Activated T-helper 17 cell treated with anti-CD3 and anti-CD28 coated beads, Interleukin-2, amount 50 U/mL, for 72 hours (primary cell): ENCODE measurements at regions not wholly inside any gene's neighbourhood (a gene's known extent, or its start where the extent isn't known, plus 50 kb on each side); places are given as distances from the start of the nearest gene placed in this dataset.

Experiments used
- ATAC-seq: fragments of 150-1000 bp; cut with Tn5 transposase; replicated peaks from 2 replicates; pipeline ENCODE4 v1.10.0; 2021; ENCODE audit warnings: mild to moderate bottlenecking, moderate library complexity
- H3K27ac Mint-ChIP-seq: one replicate; pipeline ENCODE4 v1.8.0; 2022; ENCODE audit warnings: mixed read lengths
- H3K27me3 Mint-ChIP-seq: one replicate; pipeline ENCODE4 v1.8.0; 2022; ENCODE audit warnings: mixed read lengths
- H3K36me3 Mint-ChIP-seq: one replicate; pipeline ENCODE4 v1.8.0; 2022; ENCODE audit warnings: low read depth, mild to moderate bottlenecking, mixed read lengths
- H3K4me1 Mint-ChIP-seq: one replicate; pipeline ENCODE4 v1.8.0; 2022; ENCODE audit warnings: mixed read lengths
- H3K4me3 Mint-ChIP-seq: one replicate; pipeline ENCODE4 v1.8.0; 2022; ENCODE audit warnings: mild to moderate bottlenecking, mixed read lengths
- H3K9me3 Mint-ChIP-seq: one replicate; pipeline ENCODE4 v1.8.0; 2022; ENCODE audit warnings: mixed read lengths

DNA sequence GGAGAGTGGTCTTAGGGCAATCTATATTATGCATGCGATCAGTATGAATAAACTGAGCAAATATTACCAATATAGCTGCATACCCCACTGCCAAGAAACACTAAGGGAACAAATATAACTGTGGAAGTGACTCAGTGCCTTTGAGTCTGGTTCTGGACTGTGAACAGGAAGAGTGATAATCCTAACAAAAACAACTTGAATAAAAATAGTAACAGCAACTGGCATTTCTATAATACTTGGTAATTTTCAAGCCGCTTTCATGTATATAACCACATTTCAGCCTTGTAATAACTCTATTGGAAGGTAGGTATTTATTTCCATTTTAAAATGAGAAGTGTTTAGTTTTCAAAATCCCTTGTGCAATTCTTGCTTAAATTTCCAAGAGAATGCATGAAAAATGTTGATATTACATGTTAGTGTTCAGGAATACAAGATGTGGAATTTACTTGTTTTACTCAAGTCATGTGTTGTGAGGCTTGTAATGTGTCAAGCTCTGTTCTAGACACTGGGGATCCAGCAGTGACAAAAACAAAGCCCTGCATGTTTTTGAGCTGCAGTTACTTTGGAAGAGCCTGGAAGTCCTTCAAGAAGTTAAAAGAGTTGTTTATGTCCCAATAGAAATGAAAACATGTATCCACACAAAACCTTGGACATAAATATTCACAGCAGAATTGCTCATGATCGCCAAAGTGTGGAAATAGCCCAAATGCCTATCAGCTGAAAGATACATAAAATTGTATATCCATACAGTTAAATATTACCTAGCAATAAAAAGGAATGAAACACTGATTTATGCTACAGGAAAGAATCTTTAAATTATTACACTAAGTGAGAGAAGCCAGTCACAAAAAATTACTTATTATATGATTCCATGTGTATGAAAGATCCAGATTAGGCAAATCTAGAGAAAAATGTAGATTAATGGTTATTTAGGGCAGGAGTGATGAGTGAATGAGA is 338.1 kb upstream of the TMEM132C start:
- Mint-ChIP-seq H3K9me3 (no peaks in the 10 kb centered on the region), H3K27ac (no peak overlapping the region), H3K4me1 (no peaks in the 10 kb centered on the region)

GRCh38 chr12:127930122-127930521 is 336.8 kb upstream of the TMEM132C start:
- Mint-ChIP-seq H3K36me3 (no peaks in the 10 kb centered on the region), H3K27me3 (no peaks in the 10 kb centered on the region), H3K4me1 (no peaks in the 10 kb centered on the region), H3K27ac (no peak overlapping the region), H3K4me3 (no peak overlapping the region), H3K9me3 (no peaks in the 10 kb centered on the region)
- ATAC-seq: no peak

More for the DNA sequence above, 338.1 kb upstream of the TMEM132C start:
- Mint-ChIP-seq H3K36me3 (no peaks in the 10 kb centered on the region), H3K27me3 (no peaks in the 10 kb centered on the region), H3K4me3 (no peak overlapping the region)
- ATAC-seq: no peak

GRCh38 chr12:127934409-127934808 is 332.6 kb upstream of the TMEM132C start:
- ATAC-seq: no peak
- Mint-ChIP-seq H3K4me1 (no peaks in the 10 kb centered on the region), H3K9me3 (no peaks in the 10 kb centered on the region)

DNA sequence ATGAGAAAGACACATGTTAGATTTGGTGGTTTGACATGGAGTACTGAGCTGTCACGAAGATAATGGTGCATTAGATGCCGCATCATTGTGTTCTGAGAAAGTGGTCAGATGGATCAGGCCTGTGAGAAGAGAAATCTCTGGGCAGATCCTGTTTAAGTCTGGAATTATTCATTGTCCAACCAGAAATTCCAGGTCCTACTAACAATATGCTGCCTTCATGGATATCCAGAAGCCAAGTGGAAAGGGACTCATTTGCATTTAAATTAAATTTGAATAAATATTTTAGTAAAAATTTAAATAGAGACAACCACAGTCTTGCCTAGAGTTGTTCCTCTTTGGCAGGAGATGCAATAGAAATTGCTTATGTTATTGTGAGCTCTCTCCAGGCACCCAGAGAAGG is 330.5 kb upstream of the TMEM132C start:
- H3K4me1 Mint-ChIP-seq: no peaks in the 10 kb centered on the region
- H3K9me3 Mint-ChIP-seq: no peaks in the 10 kb centered on the region
- H3K4me3 Mint-ChIP-seq: no peak overlapping the region
- no peak for ATAC-seq
- no peaks in the 10 kb centered on the region for H3K27me3 Mint-ChIP-seq
- no peak overlapping the region for H3K27ac Mint-ChIP-seq
- H3K36me3 Mint-ChIP-seq: no peaks in the 10 kb centered on the region

More at GRCh38 chr12:127934409-127934808, 332.6 kb upstream of the TMEM132C start:
- Mint-ChIP-seq H3K27me3 (no peaks in the 10 kb centered on the region), H3K36me3 (no peaks in the 10 kb centered on the region), H3K4me3 (no peak overlapping the region), H3K27ac (no peak overlapping the region)

DNA sequence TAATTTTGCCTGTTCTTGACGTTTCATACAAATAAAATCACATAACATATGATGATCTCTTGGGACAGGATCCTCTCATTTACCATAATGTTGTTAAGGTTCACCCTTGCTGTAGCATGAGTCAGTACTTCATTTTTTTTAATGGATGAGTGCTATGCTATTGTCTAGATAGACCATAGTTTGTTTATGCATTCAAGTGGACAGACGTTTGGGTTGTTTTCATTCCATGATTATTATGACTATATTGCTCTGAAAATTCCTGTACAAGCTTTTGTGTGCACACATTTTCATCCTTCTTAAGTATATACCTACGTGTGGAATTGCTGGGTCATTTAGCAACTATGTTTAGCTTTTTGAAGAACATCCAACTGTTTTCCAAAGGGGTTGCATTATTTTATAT is 325.6 kb upstream of the TMEM132C start:
- Mint-ChIP-seq H3K36me3 (no peaks in the 10 kb centered on the region), H3K27ac (no peak overlapping the region), H3K27me3 (no peaks in the 10 kb centered on the region), H3K9me3 (peaks cover 4% of the 10 kb centered on the region), H3K4me1 (no peaks in the 10 kb centered on the region), H3K4me3 (no peak overlapping the region)
- ATAC-seq: no peak

- ATAC-seq: no peak
- no peak overlapping the region for H3K4me3 Mint-ChIP-seq
Measured at GRCh38 chr12:127942981-127943380, 324.0 kb upstream of the TMEM132C start.

DNA sequence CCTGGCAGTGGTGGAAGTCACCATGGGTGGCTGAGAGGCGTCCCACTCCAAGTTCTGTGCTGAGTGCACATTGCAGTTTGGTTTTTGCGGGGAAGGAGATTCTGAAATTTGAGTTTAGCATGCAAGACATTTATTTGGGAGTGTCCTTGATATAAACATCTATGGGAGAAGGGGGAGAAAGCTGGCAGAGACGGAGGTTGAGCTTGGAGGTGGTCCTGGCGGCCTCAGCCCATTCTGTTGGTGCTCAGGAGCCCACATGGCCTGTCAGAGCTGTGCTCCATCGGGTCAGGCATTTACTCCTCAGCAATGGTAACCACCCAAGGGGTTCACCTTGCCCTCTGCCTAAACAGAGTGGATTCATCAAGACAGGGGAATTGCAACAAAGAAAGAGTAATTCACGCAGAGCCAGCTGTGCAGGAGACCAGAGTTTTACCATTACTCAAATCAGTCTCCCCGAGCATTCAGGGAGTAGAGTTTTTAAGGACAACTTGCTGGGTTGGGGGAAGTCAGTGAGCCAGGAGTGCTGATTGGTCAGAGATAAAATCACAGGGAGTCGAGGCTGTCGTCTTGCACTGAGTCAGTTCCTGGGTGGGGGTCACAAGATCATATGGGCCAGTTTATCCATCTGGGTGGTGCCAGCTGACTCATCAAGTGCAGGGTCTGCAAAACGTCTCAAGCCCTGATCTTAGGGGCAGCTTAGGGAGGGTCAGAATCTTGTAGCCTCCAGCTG is 323.3 kb upstream of the TMEM132C start:
- H3K4me3 Mint-ChIP-seq: no peak overlapping the region
- no peaks in the 10 kb centered on the region for H3K4me1 Mint-ChIP-seq
- H3K27ac Mint-ChIP-seq: no peak overlapping the region
- H3K36me3 Mint-ChIP-seq: no peaks in the 10 kb centered on the region
- H3K27me3 Mint-ChIP-seq: no peaks in the 10 kb centered on the region
- H3K9me3 Mint-ChIP-seq: peaks cover 4% of the 10 kb centered on the region
- ATAC-seq: no peak

More at GRCh38 chr12:127942981-127943380, 324.0 kb upstream of the TMEM132C start:
- Mint-ChIP-seq H3K4me1 (no peaks in the 10 kb centered on the region), H3K9me3 (peaks cover 4% of the 10 kb centered on the region), H3K27me3 (no peaks in the 10 kb centered on the region), H3K27ac (no peak overlapping the region), H3K36me3 (no peaks in the 10 kb centered on the region)

DNA sequence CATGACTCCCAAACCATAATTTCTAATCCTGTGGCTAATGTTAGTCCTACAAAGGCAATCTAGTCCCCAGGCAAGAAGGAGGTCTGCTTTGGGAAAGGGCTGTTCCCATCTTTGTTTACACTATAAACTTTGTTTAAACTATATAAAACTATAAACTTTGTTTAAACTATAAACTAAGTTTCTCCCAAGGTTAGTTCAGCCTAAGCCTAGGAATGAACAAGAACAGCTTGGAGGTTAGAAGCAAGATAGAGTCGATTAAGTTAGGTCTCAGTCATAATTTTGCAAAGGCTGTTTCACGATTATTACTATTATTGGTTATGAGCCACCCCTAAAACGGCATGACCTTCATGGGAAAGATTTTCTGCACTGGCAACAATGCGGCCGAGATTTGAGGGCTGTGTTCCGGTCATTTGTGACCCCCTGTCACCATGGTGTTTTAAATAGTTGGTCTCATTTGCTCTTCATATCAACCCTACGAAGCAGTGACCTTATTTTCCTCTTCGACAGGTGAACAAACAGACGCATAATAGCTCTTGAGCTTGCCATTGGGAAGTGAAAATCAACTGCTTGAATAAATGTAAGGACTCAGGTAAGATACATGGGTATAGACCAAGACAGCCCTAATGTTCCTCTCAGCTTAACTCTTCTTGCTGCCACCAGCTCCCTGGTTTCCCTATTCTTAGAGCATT is 322.6 kb upstream of the TMEM132C start:
- ATAC-seq: no peak
- Mint-ChIP-seq H3K4me3 (no peak overlapping the region), H3K27ac (no peak overlapping the region), H3K36me3 (no peaks in the 10 kb centered on the region), H3K4me1 (no peaks in the 10 kb centered on the region), H3K27me3 (no peaks in the 10 kb centered on the region), H3K9me3 (peaks cover 4% of the 10 kb centered on the region)

DNA sequence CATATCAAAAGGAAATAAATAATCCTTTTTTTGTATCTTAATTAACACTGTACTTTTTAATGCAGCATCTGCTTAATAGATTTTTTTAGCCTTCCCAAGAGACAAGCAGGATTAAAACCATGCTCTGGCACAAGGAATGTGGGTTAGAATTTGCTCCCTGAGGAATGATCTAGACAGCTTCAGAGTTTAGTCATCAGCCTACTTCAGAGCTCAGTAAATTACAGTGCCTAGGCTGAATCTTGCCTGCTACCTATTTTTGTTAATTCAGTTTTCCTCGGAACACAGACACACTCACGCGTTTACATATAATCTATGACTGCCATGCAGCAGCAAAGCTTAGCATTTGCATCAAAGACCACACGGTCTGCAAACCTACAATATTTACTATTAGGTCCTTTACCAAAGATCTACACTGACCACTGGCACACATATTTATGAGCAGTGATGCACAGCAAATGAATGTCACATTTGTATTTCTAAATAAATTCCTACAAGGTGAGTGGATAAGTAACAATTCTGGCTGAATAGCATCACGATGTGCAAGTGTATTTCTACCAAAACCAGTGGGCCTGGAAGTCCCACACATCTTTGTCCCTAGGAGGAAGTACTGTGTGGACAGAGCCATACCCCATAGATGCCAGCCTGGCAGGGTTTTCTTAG is 309.8 kb upstream of the TMEM132C start:
- no peaks in the 10 kb centered on the region for H3K36me3 Mint-ChIP-seq
- no peak overlapping the region for H3K4me3 Mint-ChIP-seq
- no peak for ATAC-seq
- no peak overlapping the region for H3K27ac Mint-ChIP-seq
- H3K27me3 Mint-ChIP-seq: no peaks in the 10 kb centered on the region
- H3K9me3 Mint-ChIP-seq: peaks cover 4% of the 10 kb centered on the region
- no peaks in the 10 kb centered on the region for H3K4me1 Mint-ChIP-seq

- no peak for ATAC-seq
- peaks cover 12% of the 10 kb centered on the region for H3K9me3 Mint-ChIP-seq
- no peaks in the 10 kb centered on the region for H3K4me1 Mint-ChIP-seq
- H3K36me3 Mint-ChIP-seq: no peaks in the 10 kb centered on the region
- no peak overlapping the region for H3K4me3 Mint-ChIP-seq
- no peaks in the 10 kb centered on the region for H3K27me3 Mint-ChIP-seq
- no peak overlapping the region for H3K27ac Mint-ChIP-seq
Measured at GRCh38 chr12:127962303-127962702, 304.7 kb upstream of the TMEM132C start.

- no peaks in the 10 kb centered on the region for H3K4me1 Mint-ChIP-seq
- peaks cover 19% of the 10 kb centered on the region for H3K9me3 Mint-ChIP-seq
- H3K27me3 Mint-ChIP-seq: no peaks in the 10 kb centered on the region
- no peaks in the 10 kb centered on the region for H3K36me3 Mint-ChIP-seq
- no peak overlapping the region for H3K4me3 Mint-ChIP-seq
- no peak overlapping the region for H3K27ac Mint-ChIP-seq
- no peak for ATAC-seq
Measured at GRCh38 chr12:127963933-127964332, 303.0 kb upstream of the TMEM132C start.

DNA sequence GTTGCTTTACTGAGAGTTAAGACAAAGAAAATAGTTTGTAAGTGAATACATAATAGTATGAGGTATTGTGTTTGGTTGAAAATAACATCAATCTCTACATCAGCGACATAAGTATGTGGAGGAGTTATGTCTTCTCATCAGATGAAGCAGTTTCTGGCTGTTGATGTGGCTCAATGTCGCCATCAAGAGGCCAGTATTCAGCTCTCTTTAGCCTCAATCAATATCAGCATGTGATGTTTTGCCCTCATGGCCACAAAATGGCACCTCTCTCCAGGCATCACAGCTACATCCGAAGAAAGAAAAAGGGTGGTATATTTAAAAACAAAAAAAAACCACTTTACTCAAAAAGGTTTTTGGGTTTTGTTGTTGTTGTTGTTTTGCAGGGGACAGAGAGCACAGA is 302.3 kb upstream of the TMEM132C start:
- Mint-ChIP-seq H3K4me3 (no peak overlapping the region), H3K4me1 (no peaks in the 10 kb centered on the region), H3K27me3 (no peaks in the 10 kb centered on the region), H3K27ac (no peak overlapping the region), H3K36me3 (no peaks in the 10 kb centered on the region), H3K9me3 (peaks cover 15% of the 10 kb centered on the region)
- no peak for ATAC-seq

GRCh38 chr12:127966331-127966730 is 300.6 kb upstream of the TMEM132C start:
- Mint-ChIP-seq H3K27ac (no peak overlapping the region), H3K9me3 (peaks cover 15% of the 10 kb centered on the region), H3K4me1 (no peaks in the 10 kb centered on the region), H3K4me3 (no peak overlapping the region), H3K36me3 (no peaks in the 10 kb centered on the region), H3K27me3 (no peaks in the 10 kb centered on the region)
- ATAC-seq: no peak

DNA sequence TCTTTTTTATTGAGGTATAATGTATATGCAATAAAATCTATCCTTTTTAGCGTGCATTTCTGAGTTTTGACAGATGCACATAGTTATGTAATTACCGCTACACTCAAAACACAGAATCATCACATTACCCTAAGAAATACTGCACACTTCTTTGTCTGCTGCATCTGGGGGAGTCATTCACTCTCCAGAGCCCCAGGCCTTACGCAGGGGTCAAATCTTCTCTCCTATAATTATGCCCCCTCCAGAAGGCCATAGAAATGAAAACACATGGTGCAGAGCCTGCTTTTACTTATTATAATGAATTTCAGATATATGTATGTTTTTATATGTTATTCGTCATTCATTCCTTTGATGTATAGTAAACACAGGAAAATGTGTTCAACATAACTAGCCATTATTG is 296.5 kb upstream of the TMEM132C start:
- Mint-ChIP-seq H3K4me3 (no peak overlapping the region), H3K4me1 (no peaks in the 10 kb centered on the region), H3K36me3 (no peaks in the 10 kb centered on the region), H3K27ac (no peak overlapping the region), H3K9me3 (peaks cover 21% of the 10 kb centered on the region), H3K27me3 (no peaks in the 10 kb centered on the region)
- no peak for ATAC-seq
